HEK293 (cell line): ENCODE measurements at regions not wholly inside any gene's neighbourhood (a gene's known extent, or its start where the extent isn't known, plus 50 kb on each side); places are given as distances from the start of the nearest gene placed in this dataset.

Experiments used
- KLF1 ChIP-seq: fragments of 450-650 bp; formaldehyde crosslinking; IDR thresholded peaks from 2 replicates; pipeline ENCODE4 v1.5.1; 2016; ENCODE audit warnings: missing biosample characterization, missing genetic modification characterization
- KLF16 ChIP-seq: fragments of 450-650 bp; formaldehyde crosslinking; IDR thresholded peaks from 2 replicates; pipeline ENCODE4 v1.5.1; 2017; ENCODE audit warnings: missing biosample characterization, missing genetic modification characterization
- KLF7 ChIP-seq: fragments of 450-650 bp; formaldehyde crosslinking; IDR thresholded peaks from 2 replicates; pipeline ENCODE4 v1.5.1; 2016; ENCODE audit warnings: missing biosample characterization, missing genetic modification characterization, borderline replicate concordance
- PRDM1 ChIP-seq: fragments of 450-650 bp; formaldehyde crosslinking; IDR thresholded peaks from 2 replicates; pipeline ENCODE4; 2016; ENCODE audit warnings: missing biosample characterization, missing genetic modification characterization
- WT1 ChIP-seq: fragments of 450-650 bp; formaldehyde crosslinking; IDR thresholded peaks from 2 replicates; pipeline ENCODE4 v1.5.1; 2016; ENCODE audit warnings: missing biosample characterization, missing genetic modification characterization
- ZBTB10 ChIP-seq: fragments of 450-650 bp; formaldehyde crosslinking; IDR thresholded peaks from 2 replicates; pipeline ENCODE4 v1.5.1; 2016; ENCODE audit warnings: missing biosample characterization, missing genetic modification characterization
- ZBTB11 ChIP-seq: fragments of 450-650 bp; formaldehyde crosslinking; conservative IDR thresholded peaks from 2 replicates; pipeline ENCODE4 v1.5.1; 2016; ENCODE audit warnings: low read depth, missing biosample characterization, missing genetic modification characterization
- ZNF148 ChIP-seq: fragments of 450-650 bp; formaldehyde crosslinking; IDR thresholded peaks from 2 replicates; pipeline ENCODE4 v1.5.0; 2017; ENCODE audit warnings: missing biosample characterization, missing genetic modification characterization, borderline replicate concordance
- ZNF184 ChIP-seq: fragments of 450-650 bp; IDR thresholded peaks from 2 replicates; pipeline ENCODE4 v1.5.1; 2018; ENCODE audit warnings: missing biosample characterization, mild to moderate bottlenecking, missing genetic modification characterization
- ZNF239 ChIP-seq: fragments of 450-650 bp; formaldehyde crosslinking; IDR thresholded peaks from 2 replicates; pipeline ENCODE4 v1.5.1; 2016; ENCODE audit warnings: missing biosample characterization, missing genetic modification characterization
- ZNF341 ChIP-seq: fragments of 450-650 bp; formaldehyde crosslinking; IDR thresholded peaks from 2 replicates; pipeline ENCODE4; 2016; ENCODE audit warnings: low read depth, missing biosample characterization, missing genetic modification characterization
- ZNF48 ChIP-seq: fragments of 450-650 bp; formaldehyde crosslinking; IDR thresholded peaks from 2 replicates; pipeline ENCODE4 v1.5.1; 2016; ENCODE audit warnings: missing biosample characterization, missing genetic modification characterization
- ZNF518A ChIP-seq: fragments of 450-650 bp; formaldehyde crosslinking; conservative IDR thresholded peaks from 2 replicates; pipeline ENCODE4 v1.5.1; 2016; ENCODE audit warnings: low read depth, missing biosample characterization, missing genetic modification characterization
- ZNF555 ChIP-seq: fragments of 450-650 bp; formaldehyde crosslinking; conservative IDR thresholded peaks from 2 replicates; pipeline ENCODE4 v1.5.1; 2017; ENCODE audit warnings: missing biosample characterization, mild to moderate bottlenecking, missing genetic modification characterization, inconsistent platforms
- ZNF580 ChIP-seq: fragments of 450-650 bp; formaldehyde crosslinking; IDR thresholded peaks from 2 replicates; pipeline ENCODE4 v1.5.1; 2016; ENCODE audit warnings: missing biosample characterization, missing genetic modification characterization
- ZNF623 ChIP-seq: fragments of 450-650 bp; formaldehyde crosslinking; IDR thresholded peaks from 2 replicates; pipeline ENCODE4 v1.5.1; 2016; ENCODE audit warnings: missing biosample characterization, missing genetic modification characterization
- ZNF664 ChIP-seq: fragments of 450-650 bp; formaldehyde crosslinking; IDR thresholded peaks from 2 replicates; pipeline ENCODE4 v1.5.1; 2016; ENCODE audit warnings: missing biosample characterization, missing genetic modification characterization
- ZNF792 ChIP-seq: fragments of 450-650 bp; formaldehyde crosslinking; IDR thresholded peaks from 2 replicates; pipeline ENCODE4 v1.5.1; 2016; ENCODE audit warnings: missing biosample characterization, missing genetic modification characterization
- ZNF843 ChIP-seq: fragments of 450-650 bp; formaldehyde crosslinking; IDR thresholded peaks from 2 replicates; pipeline ENCODE4 v1.5.1; 2016; ENCODE audit warnings: missing biosample characterization, missing genetic modification characterization
- ZSCAN18 ChIP-seq: fragments of 450-650 bp; formaldehyde crosslinking; IDR thresholded peaks from 2 replicates; pipeline ENCODE4 v1.5.1; 2016; ENCODE audit warnings: missing biosample characterization, missing genetic modification characterization

GRCh38 chr1:201721082-201722049 is 107.6 kb upstream of the IPO9 start (continued):
- TF ChIP-seq PRDM1 (tag by site-specific recombination) (peak; percentile 86), ZNF341 (tag by site-specific recombination) (peak; percentile 95), ZNF48 (tag by site-specific recombination) (no peak), ZNF184 (tag by site-specific recombination) (no peak), KLF7 (tag by site-specific recombination) (0 out of 2 replicates have a peak, but pooled peaks have one; percentile 84), ZNF239 (tag by site-specific recombination) (no peak), ZBTB10 (tag by site-specific recombination) (no peak), ZNF623 (no peak), WT1 (tag by site-specific recombination) (peak; percentile 100), ZNF580 (tag by site-specific recombination) (peak; percentile 90), KLF16 (tag by site-specific recombination) (no peak), ZNF664 (tag by site-specific recombination) (peak; percentile 92), ZNF148 (tag by site-specific recombination) (no peak), ZSCAN18 (tag by site-specific recombination) (no peak), ZNF518A (no peak), KLF1 (tag by site-specific recombination) (no peak), ZBTB11 (tag by site-specific recombination) (no peak), ZNF555 (tag by site-specific recombination) (no peak), ZNF792 (tag by site-specific recombination) (no peak), ZNF843 (tag by site-specific recombination) (peak; percentile 98)
